Right cardiac atrium (tissue), 5 donors: ENCODE measurements at regions not wholly inside any gene's neighbourhood (a gene's known extent, or its start where the extent isn't known, plus 50 kb on each side); places are given as distances from the start of the nearest gene placed in this dataset.

ENCODE experiments used
- ATAC-seq, 2 donors: fragments of 200-7000 bp; cut with Tn5 transposase; one replicate each; pipeline versions ENCODE4 v1.8.0 to v1.9.1; 2020; ENCODE audit warnings: moderate library complexity in 2 of 2, mild to moderate bottlenecking in 1 of 2
- DNase-seq, 3 donors: peaks; one replicate each; pipeline ENCODE4 v3.0.0-alpha.2; 2020
- H3K27ac ChIP-seq: one replicate; pipeline ENCODE4 v1.5.1; 2013; ENCODE audit warnings: mild to moderate bottlenecking, low read length, control low read depth, moderate library complexity
- H3K27me3 ChIP-seq: one replicate; pipeline ENCODE4 v1.6.1; 2013; ENCODE audit not compliant: control insufficient read depth, insufficient read depth
- H3K4me1 ChIP-seq: one replicate; pipeline ENCODE4 v1.6.1; 2013; ENCODE audit warnings: low read length; ENCODE audit not compliant: control insufficient read depth, insufficient read depth
- H3K4me3 ChIP-seq: one replicate; pipeline ENCODE4 v1.5.1; 2013; ENCODE audit warnings: low read length, control low read depth
- H3K9me3 ChIP-seq: one replicate; pipeline ENCODE4 v1.6.1; 2013; ENCODE audit warnings: low read length; ENCODE audit not compliant: control insufficient read depth
- WGBS: extraction: QIAGEN DNeasy Blood & Tissue Kit; methylation state at CpG from one replicate; pipeline ENCODE4 v1.1.7; 2013; 5-methylcytosine and 5-hydroxymethylcytosine counted together
- intact Hi-C, 4 donors: fragments of 100-400 bp; cut with DNase I; formaldehyde crosslinking; loops; one replicate each; pipeline versions ENCODE4 v1.11.0 to v1.14.0; 2022 to 2023
- donor health status: healthy with polysubstance abuse.
- donor health status: DM: no; HTN: yes; CAD: no.
- donor health status: DM: no; HTN: no; CAD: no.
- donor health status: DM: no; HTN: yes; CAD: no; lungs with severe emphysema.
- donor health status: DM: yes; HTN: yes; CAD: no.

DNA sequence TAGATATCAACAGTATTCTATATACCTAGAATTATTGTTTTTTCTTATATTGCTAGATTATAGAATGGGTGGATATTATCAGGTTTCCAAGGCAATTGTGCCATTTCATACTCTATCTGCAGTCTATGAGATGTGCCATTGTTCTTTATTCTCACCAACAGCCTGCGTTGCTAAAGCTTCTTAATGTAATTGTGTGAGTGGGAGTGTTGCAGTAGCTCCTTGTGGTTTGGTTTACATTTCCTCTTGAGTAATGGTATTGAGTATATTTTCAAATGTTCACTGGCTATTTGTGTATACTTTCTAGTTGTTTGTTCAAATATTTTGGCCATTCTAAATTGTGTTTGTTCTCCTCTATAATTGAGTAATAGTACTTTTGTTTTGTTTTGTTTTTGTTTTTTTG lies 199.2 kb downstream of the TFEC start:
- H3K27me3 ChIP-seq, result no peaks in the 10 kb centered on the region
- intact Hi-C loops, result no loop called here
- ATAC-seq, result no peak
- H3K9me3 ChIP-seq, result no peaks in the 10 kb centered on the region
- H3K4me3 ChIP-seq, result no peak overlapping the region
- DNase-seq, result no peak
- no peak overlapping the region for H3K27ac ChIP-seq
- WGBS, result 69% methylated on average over 1 of the region's 1 CpG
- H3K4me1 ChIP-seq, result no peaks in the 10 kb centered on the region

DNA sequence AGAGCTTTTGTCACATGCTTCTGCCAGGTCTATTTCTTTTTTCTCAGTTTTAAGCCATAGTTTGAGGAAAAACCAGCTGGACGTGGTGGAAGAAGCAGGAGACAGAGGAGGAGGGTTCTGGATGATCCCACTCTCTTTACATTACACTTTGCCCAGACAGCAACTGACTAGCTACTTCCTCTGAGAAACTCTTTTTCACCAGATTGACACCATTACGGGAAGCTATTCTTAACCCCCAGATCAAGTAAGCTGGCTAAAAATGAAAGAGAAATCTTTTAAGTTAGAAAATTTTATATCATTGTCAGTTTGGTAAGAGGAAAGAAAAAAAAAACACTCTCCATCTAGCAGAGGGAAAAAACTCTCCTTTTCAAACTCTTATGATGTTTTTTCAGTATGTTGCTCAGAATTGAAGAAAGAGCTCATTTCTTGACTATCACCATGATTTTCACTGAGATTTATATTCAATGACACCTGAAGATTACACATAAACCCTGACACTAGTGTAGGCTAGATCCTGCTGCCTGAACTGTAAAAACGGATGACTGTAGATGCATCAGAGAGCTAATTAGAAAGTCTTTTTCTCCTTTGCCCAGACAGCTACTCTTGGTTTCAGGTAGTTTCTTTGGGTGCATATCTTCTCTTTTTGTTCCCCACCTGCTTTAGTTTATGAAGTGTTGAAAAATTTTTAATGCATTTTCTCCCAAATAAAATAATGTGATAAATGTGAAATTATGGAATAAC lies 203.1 kb downstream of the TFEC start:
- DNase-seq (no peak), ATAC-seq (no peak)
- intact Hi-C loops, result no loop called here
- H3K27ac ChIP-seq, result no peak overlapping the region
- no peaks in the 10 kb centered on the region for H3K9me3 ChIP-seq
- 60% methylated on average over 3 of the region's 3 CpGs for WGBS
- no peak overlapping the region for H3K4me3 ChIP-seq
- H3K27me3 ChIP-seq, result no peaks in the 10 kb centered on the region
- H3K4me1 ChIP-seq, result no peaks in the 10 kb centered on the region

GRCh38 chr7:115825456-115826115 lies 205.0 kb downstream of the TFEC start:
- intact Hi-C loops, result no loop called here
- ATAC-seq (no peak), DNase-seq (no peak)
- Histone ChIP-seq H3K9me3 (no peaks in the 10 kb centered on the region), H3K27me3 (no peaks in the 10 kb centered on the region), H3K4me1 (no peaks in the 10 kb centered on the region), H3K4me3 (no peak overlapping the region), H3K27ac (no peak overlapping the region)
- 72% methylated on average over 2 of the region's 2 CpGs for WGBS

DNA sequence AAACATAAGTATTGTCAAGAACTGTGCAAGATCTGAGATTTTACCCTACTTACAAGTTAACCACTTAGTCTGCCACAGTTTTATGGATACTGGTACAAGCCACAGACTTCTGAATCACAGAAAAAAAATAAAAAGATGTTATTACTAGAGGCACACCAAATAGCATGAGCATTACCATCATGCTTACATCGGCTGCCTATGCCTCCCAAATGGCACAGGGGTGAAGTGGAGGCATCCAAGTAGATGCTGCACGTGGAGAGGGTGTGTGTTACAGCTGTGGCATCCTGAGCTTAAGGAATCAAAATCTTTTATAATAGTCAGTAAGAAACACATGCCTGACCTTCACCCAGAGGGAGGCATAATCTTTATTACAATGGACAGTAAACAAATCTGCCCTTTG lies 207.8 kb downstream of the TFEC start:
- DNase-seq (no peak), ATAC-seq (no peak)
- Histone ChIP-seq H3K4me3 (no peak overlapping the region), H3K9me3 (no peaks in the 10 kb centered on the region), H3K4me1 (no peaks in the 10 kb centered on the region), H3K27ac (no peak overlapping the region), H3K27me3 (no peaks in the 10 kb centered on the region)
- intact Hi-C loops, result no loop called here
- WGBS, result 67% methylated on average over 2 of the region's 2 CpGs

DNA sequence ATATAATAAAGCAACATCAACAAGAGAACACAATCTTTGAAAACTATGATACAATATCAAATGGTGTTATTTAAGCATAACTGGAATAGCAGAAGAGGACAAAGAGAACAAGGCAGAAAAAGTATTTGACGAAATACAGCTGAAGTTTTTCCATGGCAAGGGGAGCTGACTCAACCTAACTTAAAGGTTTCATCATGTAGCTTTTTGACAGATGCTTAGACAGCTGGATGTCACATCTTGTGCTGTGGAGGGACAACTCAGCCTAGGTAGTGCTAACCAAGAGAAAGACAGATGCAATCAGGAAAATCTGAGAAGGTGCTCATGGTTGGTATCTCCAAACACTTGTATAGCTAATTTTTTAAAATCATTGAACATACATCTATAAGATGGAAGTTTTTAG lies 208.2 kb downstream of the TFEC start:
- Histone ChIP-seq H3K9me3 (no peaks in the 10 kb centered on the region), H3K4me3 (no peak overlapping the region), H3K27ac (no peak overlapping the region), H3K27me3 (no peaks in the 10 kb centered on the region), H3K4me1 (no peaks in the 10 kb centered on the region)
- ATAC-seq (no peak), DNase-seq (no peak)
- intact Hi-C loops, result no loop called here
- WGBS, result 70% methylated on average over 1 of the region's 1 CpG

- Histone ChIP-seq H3K9me3 (no peaks in the 10 kb centered on the region), H3K27me3 (no peaks in the 10 kb centered on the region), H3K4me3 (no peak overlapping the region), H3K4me1 (no peaks in the 10 kb centered on the region), H3K27ac (no peak overlapping the region)
- DNase-seq (no peak), ATAC-seq (no peak)
- 71% methylated on average over 4 of the region's 4 CpGs for WGBS
- intact Hi-C loops, result no loop called here
These were observed 214.1 kb downstream of the TFEC start for GRCh38 chr7:115816318-115816974.

- H3K4me1 ChIP-seq, result no peaks in the 10 kb centered on the region
- no peaks in the 10 kb centered on the region for H3K27me3 ChIP-seq
- 80% methylated on average over 7 of the region's 7 CpGs for WGBS
- H3K27ac ChIP-seq, result no peak overlapping the region
- no peak overlapping the region for H3K4me3 ChIP-seq
- ATAC-seq (no peak), DNase-seq (no peak)
- no peaks in the 10 kb centered on the region for H3K9me3 ChIP-seq
- intact Hi-C loops, result no loop called here
These were observed 217.8 kb downstream of the TFEC start for GRCh38 chr7:115812794-115813193.

DNA sequence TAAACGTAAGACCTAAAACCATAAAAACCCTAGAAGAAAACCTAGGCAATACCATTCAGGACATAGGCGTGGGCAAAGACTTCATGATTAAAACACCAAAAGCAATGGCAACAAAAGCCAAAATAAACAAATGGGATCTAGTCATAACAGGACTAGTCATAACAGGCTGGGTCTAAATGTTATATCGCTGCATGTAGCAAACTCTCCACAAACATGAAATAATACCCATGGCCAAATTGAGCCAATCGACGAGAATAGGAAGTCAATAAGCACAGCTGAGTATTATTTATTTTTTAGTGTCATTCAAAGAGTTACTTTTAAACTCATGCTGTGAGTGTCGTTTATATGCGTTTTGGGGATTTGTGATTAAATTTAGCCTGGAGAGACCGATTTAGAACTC lies 225.1 kb downstream of the TFEC start:
- Histone ChIP-seq H3K4me1 (no peaks in the 10 kb centered on the region), H3K9me3 (no peaks in the 10 kb centered on the region), H3K27me3 (no peaks in the 10 kb centered on the region), H3K27ac (no peak overlapping the region), H3K4me3 (no peak overlapping the region)
- no peak for ATAC-seq
- DNase-seq, result no peak
- 62% methylated on average over 8 of the region's 8 CpGs for WGBS
- intact Hi-C loops, result no loop called here

DNA sequence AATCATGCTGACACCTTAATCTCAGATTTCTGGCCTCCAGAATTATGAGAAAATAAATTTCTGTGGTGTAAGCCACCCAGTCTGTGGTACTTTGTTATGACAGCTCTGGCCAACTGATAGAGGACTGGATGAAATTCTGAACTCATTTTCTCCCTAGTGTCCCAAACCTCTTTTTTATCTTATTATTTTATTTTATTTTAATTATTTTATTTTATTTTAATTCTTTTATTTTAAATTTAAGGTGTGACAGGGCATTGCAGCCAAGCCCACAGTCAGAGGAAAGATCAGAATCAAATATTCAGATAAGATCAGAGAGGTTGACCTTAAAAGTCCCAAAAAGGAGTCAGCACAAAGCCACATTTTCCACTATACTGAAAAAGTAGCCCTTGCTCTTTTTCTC lies 228.1 kb downstream of the TFEC start:
- ATAC-seq (no peak), DNase-seq (no peak)
- H3K27me3 ChIP-seq, result no peaks in the 10 kb centered on the region
- intact Hi-C loops, result no loop called here
- H3K9me3 ChIP-seq, result no peaks in the 10 kb centered on the region
- no peak overlapping the region for H3K27ac ChIP-seq
- H3K4me1 ChIP-seq, result no peaks in the 10 kb centered on the region
- no peak overlapping the region for H3K4me3 ChIP-seq

- DNase-seq (no peak), ATAC-seq (no peak)
- Histone ChIP-seq H3K4me3 (no peak overlapping the region), H3K4me1 (no peaks in the 10 kb centered on the region), H3K27ac (no peak overlapping the region), H3K9me3 (no peaks in the 10 kb centered on the region), H3K27me3 (no peaks in the 10 kb centered on the region)
- intact Hi-C loops, result no loop called here
- 80% methylated on average over 2 of the region's 2 CpGs for WGBS
These were observed 231.1 kb downstream of the TFEC start for GRCh38 chr7:115799430-115799829.

- no peak overlapping the region for H3K4me3 ChIP-seq
- H3K27ac ChIP-seq, result no peak overlapping the region
- ATAC-seq, result no peak
- DNase-seq, result no peak
- no peaks in the 10 kb centered on the region for H3K27me3 ChIP-seq
- intact Hi-C loops, result no loop called here
- 87% methylated on average over 7 of the region's 7 CpGs for WGBS
- no peaks in the 10 kb centered on the region for H3K9me3 ChIP-seq
- H3K4me1 ChIP-seq, result no peaks in the 10 kb centered on the region
These were observed 236.4 kb downstream of the TFEC start for GRCh38 chr7:115793958-115794702.
